ENCODE measurements at regions not wholly inside any gene's neighbourhood (a gene's known extent, or its start where the extent isn't known, plus 50 kb on each side); places are given as distances from the start of the nearest gene placed in this dataset.
"Not testable (repeated sequence)": the region's sequence is repeated elsewhere in the genome, so short reads cannot be mapped to it uniquely, and the experiment has no call there.

DNA sequence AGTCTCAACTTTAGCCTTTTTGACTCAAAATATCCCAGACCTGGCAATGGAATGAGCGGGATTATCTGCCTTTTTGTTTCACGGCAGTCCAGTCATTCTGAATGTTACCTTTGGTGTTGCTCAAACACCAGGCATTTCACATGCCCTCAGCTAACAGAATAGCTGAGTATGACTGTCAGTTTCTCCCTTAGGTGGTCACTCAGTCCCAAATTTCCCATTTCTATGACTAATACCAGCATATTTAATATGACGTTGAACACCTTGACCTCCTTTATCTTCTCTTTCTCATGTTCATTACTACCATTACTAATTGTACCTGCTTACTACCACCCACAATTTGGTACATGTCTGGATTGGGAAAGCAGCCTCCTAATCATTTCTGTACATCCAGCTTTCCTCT is 65.2 kb downstream of the EDN1 start:
- Histone ChIP-seq H3K27ac (no peak overlapping the region), H3K4me3 (no peak overlapping the region), H3K27me3 (no peaks in the 10 kb centered on the region), H3K36me3 (no peaks in the 10 kb centered on the region), H3K9me3 (peaks cover 13 to 21% of the 10 kb centered on the region in 2 donors), H3K4me1 (no peaks in the 10 kb centered on the region)
- TF ChIP-seq POLR2AphosphoS5 (IDR thresholded peaks at IDR 0.05) (no peak), POLR2A (IDR thresholded peaks at IDR 0.05) (no peak)
- TF ChIP-seq, protein P1, sequence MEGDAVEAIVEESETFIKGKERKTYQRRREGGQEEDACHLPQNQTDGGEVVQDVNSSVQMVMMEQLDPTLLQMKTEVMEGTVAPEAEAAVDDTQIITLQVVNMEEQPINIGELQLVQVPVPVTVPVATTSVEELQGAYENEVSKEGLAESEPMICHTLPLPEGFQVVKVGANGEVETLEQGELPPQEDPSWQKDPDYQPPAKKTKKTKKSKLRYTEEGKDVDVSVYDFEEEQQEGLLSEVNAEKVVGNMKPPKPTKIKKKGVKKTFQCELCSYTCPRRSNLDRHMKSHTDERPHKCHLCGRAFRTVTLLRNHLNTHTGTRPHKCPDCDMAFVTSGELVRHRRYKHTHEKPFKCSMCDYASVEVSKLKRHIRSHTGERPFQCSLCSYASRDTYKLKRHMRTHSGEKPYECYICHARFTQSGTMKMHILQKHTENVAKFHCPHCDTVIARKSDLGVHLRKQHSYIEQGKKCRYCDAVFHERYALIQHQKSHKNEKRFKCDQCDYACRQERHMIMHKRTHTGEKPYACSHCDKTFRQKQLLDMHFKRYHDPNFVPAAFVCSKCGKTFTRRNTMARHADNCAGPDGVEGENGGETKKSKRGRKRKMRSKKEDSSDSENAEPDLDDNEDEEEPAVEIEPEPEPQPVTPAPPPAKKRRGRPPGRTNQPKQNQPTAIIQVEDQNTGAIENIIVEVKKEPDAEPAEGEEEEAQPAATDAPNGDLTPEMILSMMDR (IDR thresholded peaks at IDR 0.05) = no peak
- no peak for DNase-seq (ENCODE audit: low spot score in 2 of 2)
- intact Hi-C loops (cut with DNase I; ENCODE audit: low total_unique reads) = no loop called here

DNA sequence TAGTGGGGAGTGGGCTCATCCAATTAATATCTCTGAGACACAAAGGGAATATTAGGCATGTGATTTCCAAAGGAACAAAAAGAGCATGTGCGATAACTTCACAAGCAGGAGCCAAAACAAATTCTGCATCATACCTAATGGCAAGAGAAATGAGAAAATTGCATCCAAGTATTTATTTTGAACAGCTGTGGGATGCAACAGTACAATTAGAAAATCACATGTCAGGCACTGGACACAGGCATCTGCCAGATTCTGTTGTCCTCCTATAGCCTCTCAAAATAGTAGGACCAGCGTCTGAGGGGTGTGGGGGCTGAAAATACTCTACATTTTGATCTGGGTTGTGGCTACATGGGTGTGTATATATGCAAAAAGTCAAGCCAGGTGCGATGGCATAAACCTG is 66.3 kb downstream of the EDN1 start:
- no peaks in the 10 kb centered on the region for H3K27me3 ChIP-seq
- no peak overlapping the region for H3K4me3 ChIP-seq
- no peak for DNase-seq (ENCODE audit: low spot score in 2 of 2)
- no peaks in the 10 kb centered on the region for H3K36me3 ChIP-seq
- no peaks in the 10 kb centered on the region for H3K4me1 ChIP-seq
- intact Hi-C loops (cut with DNase I; ENCODE audit: low total_unique reads) = no loop called here
- H3K27ac ChIP-seq = no peak overlapping the region
- H3K9me3 ChIP-seq = peaks cover 5 to 15% of the 10 kb centered on the region in 2 donors
- TF ChIP-seq, protein P1 (IDR thresholded peaks at IDR 0.05) = no peak
- no peak for TF ChIP-seq POLR2A (IDR thresholded peaks at IDR 0.05)
- TF ChIP-seq POLR2AphosphoS5 (IDR thresholded peaks at IDR 0.05) = no peak

DNA sequence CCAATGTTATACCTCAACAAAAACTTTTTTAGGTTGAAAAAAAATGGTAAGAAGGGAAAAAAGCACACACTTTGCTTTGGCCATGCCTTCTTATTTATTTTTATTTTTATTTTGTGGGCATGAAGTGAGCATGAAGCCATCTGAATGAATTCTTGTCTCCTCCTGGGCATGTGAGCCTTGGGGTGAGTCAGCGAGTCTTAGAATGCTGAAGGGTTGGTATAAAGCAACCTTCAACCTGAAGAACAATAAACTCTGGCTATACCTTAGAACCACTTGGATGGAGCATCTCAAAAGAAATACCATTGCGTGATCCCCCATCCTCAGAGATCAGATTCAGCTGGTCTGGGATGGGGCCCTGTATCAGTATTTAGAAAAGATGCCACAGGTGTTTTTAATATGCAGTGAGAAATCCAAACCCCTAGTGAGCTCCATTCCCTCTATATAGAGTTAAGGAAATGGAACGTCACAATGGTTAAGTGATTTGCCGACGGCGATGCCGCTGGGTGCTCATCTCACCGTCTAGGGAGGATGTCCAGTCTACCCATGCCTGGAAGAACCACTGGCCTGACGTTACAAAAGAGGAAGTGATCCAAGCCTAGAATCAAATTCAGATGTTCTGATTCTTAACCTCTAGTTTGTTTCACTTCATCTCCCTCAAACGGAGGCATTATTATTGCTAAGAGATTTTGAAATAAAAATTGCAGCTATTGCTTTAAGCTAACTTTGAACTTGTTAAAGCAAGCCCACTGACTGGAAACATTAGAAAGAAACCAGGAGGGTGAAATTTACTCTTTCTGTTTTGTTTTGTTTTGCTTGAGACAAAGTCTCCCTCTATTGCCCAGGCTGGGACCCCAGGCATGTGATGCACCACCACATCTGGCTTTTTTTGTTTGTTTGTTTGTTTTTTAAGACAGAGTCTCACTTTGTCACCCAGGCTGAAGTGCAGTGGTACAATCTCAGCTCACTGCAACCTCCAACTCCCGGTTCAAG is 67.1 kb downstream of the EDN1 start:
- Histone ChIP-seq H3K4me3 (no peak overlapping the region), H3K9me3 (peaks cover 0 to 6% of the 10 kb centered on the region in 2 donors), H3K36me3 (no peaks in the 10 kb centered on the region), H3K4me1 (no peaks in the 10 kb centered on the region), H3K27me3 (no peaks in the 10 kb centered on the region), H3K27ac (no peak overlapping the region)
- no peak for DNase-seq (ENCODE audit: low spot score in 2 of 2)
- TF ChIP-seq POLR2A (IDR thresholded peaks at IDR 0.05) (no peak), POLR2AphosphoS5 (IDR thresholded peaks at IDR 0.05) (no peak)
- TF ChIP-seq, protein P1 (IDR thresholded peaks at IDR 0.05) = no peak
- intact Hi-C loops (cut with DNase I; ENCODE audit: low total_unique reads) = no loop called here

DNA sequence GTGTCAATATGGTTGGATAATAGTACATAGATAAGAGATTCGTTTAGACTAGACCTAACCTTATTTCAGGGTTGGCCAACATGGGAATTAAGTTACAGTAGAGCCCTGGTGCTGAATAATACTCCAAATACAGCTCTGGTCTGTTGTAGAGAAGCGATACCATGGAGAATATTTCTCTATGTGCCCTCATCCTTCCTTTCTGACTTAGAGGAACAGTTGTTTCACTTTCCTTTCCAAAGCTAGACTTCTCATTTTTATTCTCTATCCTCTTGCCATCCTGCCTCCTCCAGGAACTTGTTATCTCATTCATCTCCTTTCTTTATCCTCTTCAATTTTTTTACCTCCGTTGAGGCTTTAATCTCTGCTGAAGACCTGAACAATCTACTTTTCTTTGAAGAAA is 68.9 kb downstream of the EDN1 start:
- TF ChIP-seq POLR2AphosphoS5 (IDR thresholded peaks at IDR 0.05) (no peak), POLR2A (IDR thresholded peaks at IDR 0.05) (no peak)
- TF ChIP-seq, protein P1 (IDR thresholded peaks at IDR 0.05) = no peak

GRCh38 chr6:12361042-12361765 is 71.0 kb downstream of the EDN1 start:
- intact Hi-C loops (cut with DNase I; ENCODE audit: low total_unique reads) = no loop called here
- no peak overlapping the region for H3K27ac ChIP-seq
- H3K36me3 ChIP-seq = no peaks in the 10 kb centered on the region

More for the DNA sequence above, 68.9 kb downstream of the EDN1 start:
- intact Hi-C loops (cut with DNase I; ENCODE audit: low total_unique reads) = no loop called here
- no peak for DNase-seq (ENCODE audit: low spot score in 2 of 2)
- H3K27ac ChIP-seq = no peak overlapping the region
- no peaks in the 10 kb centered on the region for H3K4me1 ChIP-seq
- no peaks in the 10 kb centered on the region for H3K9me3 ChIP-seq
- no peaks in the 10 kb centered on the region for H3K27me3 ChIP-seq
- no peaks in the 10 kb centered on the region for H3K36me3 ChIP-seq
- H3K4me3 ChIP-seq = no peak overlapping the region

DNA sequence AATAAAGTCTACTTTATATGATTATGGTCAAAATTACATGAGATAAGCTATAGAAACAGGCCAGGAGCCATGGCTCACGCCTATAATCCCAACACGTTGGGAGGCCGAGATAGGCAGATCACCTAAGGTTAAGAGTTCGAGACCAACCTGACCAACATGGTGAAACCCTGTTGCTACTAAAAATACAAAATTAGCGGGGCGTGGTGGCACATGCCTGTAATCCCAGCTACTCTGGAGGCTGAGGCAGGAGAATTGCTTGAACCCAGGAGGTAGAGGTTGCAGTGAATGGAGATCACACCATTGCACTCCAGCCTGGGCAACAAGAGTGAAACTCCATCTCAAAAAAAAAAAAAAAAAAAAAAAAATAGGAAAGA is 73.1 kb downstream of the EDN1 start:
- intact Hi-C loops (cut with DNase I; ENCODE audit: low total_unique reads); H3K27ac ChIP-seq; H3K9me3 ChIP-seq; H3K27me3 ChIP-seq; H3K4me3 ChIP-seq; DNase-seq (ENCODE audit: low spot score in 2 of 2); H3K36me3 ChIP-seq; H3K4me1 ChIP-seq: not testable (repeated sequence)

More at GRCh38 chr6:12361042-12361765, 71.0 kb downstream of the EDN1 start:
- TF ChIP-seq POLR2AphosphoS5 (IDR thresholded peaks at IDR 0.05) (no peak), POLR2A (IDR thresholded peaks at IDR 0.05) (no peak)
- TF ChIP-seq, protein P1 (IDR thresholded peaks at IDR 0.05) = no peak
- H3K27me3 ChIP-seq = no peaks in the 10 kb centered on the region
- H3K9me3 ChIP-seq = no peaks in the 10 kb centered on the region
- no peak for DNase-seq (ENCODE audit: low spot score in 2 of 2)
- H3K4me3 ChIP-seq = no peak overlapping the region
- H3K4me1 ChIP-seq = no peaks in the 10 kb centered on the region

Measured in breast epithelium (tissue), 4 donors.